ENCODE measurements at regions not wholly inside any gene's neighbourhood (a gene's known extent, or its start where the extent isn't known, plus 50 kb on each side); places are given as distances from the start of the nearest gene placed in this dataset.

DNA sequence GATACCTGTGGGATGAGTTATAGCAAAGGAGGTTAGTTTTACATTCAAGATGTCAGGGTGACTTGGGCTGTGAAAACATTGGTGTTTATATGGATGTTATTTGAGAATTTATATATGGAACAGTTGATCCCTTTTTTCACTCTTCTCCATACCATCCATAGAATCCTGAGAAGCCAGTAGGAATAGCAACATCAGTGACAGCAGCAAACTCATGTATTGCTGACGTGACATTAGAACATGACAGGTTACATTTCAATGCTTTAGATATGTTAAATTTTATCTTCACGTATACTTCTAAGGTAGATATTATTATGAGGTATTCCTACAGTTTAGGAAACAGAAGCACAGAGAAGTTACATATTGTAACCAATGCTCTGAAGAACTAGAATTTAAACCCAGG, 745.2 kb upstream of the GCFC2 start:
- no peak for TF ChIP-seq ZC3H10 (CRISPR knock-in tag; IDR thresholded peaks at IDR 0.05)
- TF ChIP-seq TCF4 (CRISPR knock-in tag; IDR thresholded peaks at IDR 0.05; ENCODE audit: borderline replicate concordance) = no peak
- TF ChIP-seq, protein P1, sequence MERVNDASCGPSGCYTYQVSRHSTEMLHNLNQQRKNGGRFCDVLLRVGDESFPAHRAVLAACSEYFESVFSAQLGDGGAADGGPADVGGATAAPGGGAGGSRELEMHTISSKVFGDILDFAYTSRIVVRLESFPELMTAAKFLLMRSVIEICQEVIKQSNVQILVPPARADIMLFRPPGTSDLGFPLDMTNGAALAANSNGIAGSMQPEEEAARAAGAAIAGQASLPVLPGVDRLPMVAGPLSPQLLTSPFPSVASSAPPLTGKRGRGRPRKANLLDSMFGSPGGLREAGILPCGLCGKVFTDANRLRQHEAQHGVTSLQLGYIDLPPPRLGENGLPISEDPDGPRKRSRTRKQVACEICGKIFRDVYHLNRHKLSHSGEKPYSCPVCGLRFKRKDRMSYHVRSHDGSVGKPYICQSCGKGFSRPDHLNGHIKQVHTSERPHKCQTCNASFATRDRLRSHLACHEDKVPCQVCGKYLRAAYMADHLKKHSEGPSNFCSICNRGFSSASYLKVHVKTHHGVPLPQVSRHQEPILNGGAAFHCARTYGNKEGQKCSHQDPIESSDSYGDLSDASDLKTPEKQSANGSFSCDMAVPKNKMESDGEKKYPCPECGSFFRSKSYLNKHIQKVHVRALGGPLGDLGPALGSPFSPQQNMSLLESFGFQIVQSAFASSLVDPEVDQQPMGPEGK (CRISPR knock-in tag; IDR thresholded peaks at IDR 0.05; ENCODE audit: borderline replicate concordance) = no peak
- TF ChIP-seq TOX (CRISPR knock-in tag; IDR thresholded peaks at IDR 0.05; ENCODE audit: borderline replicate concordance) = no peak
- TF ChIP-seq ESRRG (CRISPR knock-in tag; IDR thresholded peaks at IDR 0.05) = no peak
- TF ChIP-seq CREB5 (CRISPR knock-in tag; IDR thresholded peaks at IDR 0.05; ENCODE audit: low read depth) = no peak
- no peak for TF ChIP-seq ZFP3 (CRISPR knock-in tag; IDR thresholded peaks at IDR 0.05)
- no peak for TF ChIP-seq RARB (CRISPR knock-in tag; IDR thresholded peaks at IDR 0.05)
- TF ChIP-seq BACH2 (CRISPR knock-in tag; IDR thresholded peaks at IDR 0.05; ENCODE audit: borderline replicate concordance) = no peak
- TF ChIP-seq CSDC2 (CRISPR knock-in tag; IDR thresholded peaks at IDR 0.05) = no peak
- TF ChIP-seq GLIS3 (CRISPR knock-in tag; IDR thresholded peaks at IDR 0.05) = no peak
- TF ChIP-seq ARNTL (CRISPR knock-in tag; IDR thresholded peaks at IDR 0.05; ENCODE audit: borderline replicate concordance, low read depth) = no peak
- no peak for TF ChIP-seq CSRNP3 (CRISPR knock-in tag; IDR thresholded peaks at IDR 0.05)

All from SK-N-SH treated with all-trans-retinoic acid at 6 μM for 48 hours (cell line).